Motor neuron (in vitro differentiated cells): ENCODE measurements at regions not wholly inside any gene's neighbourhood (a gene's known extent, or its start where the extent isn't known, plus 50 kb on each side); places are given as distances from the start of the nearest gene placed in this dataset.

ENCODE experiments used
- ATAC-seq, 8 experiments: fragments of 200-7000 bp; cut with Tn5 transposase; replicated peaks in 6 of 8; 2 replicates each; pipeline ENCODE4 v1.8.0; 2021; ENCODE audit warnings: mild to moderate bottlenecking in 8 of 8, moderate library complexity in 8 of 8
- H3K27ac ChIP-seq, 2 donors: fragments of 250-450 bp; sonication (Bioruptor Pico); 2 replicates each; pipeline ENCODE4 v1.9.0; 2021; ENCODE audit warnings: antibody characterized with exemption in 2 of 2, mild to moderate bottlenecking in 2 of 2, moderate library complexity in 1 of 2
- H3K4me1 ChIP-seq, 2 donors: fragments of 250-450 bp; sonication (Bioruptor Pico); replicated peaks in 1 of 2; 2 replicates each; pipeline ENCODE4 v1.6.1; 2021; ENCODE audit warnings: antibody characterized with exemption in 2 of 2, mild to moderate bottlenecking in 2 of 2, moderate library complexity in 1 of 2
- H3K4me3 ChIP-seq, 5 donors: fragments of 250-450 bp; sonication (Bioruptor Pico); 2 replicates each; pipeline ENCODE4 v1.9.0; 2021; ENCODE audit warnings: antibody characterized with exemption in 5 of 5, mild to moderate bottlenecking in 5 of 5, moderate library complexity in 4 of 5
- WGBS, 10 experiments: fragments of 450-650 bp; shearing (Covaris generic); methylation state at CpG; one replicate each; pipeline ENCODE4 v1.0.0; 2022; 5-methylcytosine and 5-hydroxymethylcytosine counted together
- in situ Hi-C, 9 experiments: fragments of 400-800 bp; cut with MboI; loops; one replicate each; pipeline ENCODE4 v1.15.0; 2021; ENCODE audit warnings: low sequenced_read_pairs in 9 of 9, low pct_unique_long_range_greater_than_20kb in 2 of 9; ENCODE audit not compliant: unreplicated experiment in 9 of 9

DNA sequence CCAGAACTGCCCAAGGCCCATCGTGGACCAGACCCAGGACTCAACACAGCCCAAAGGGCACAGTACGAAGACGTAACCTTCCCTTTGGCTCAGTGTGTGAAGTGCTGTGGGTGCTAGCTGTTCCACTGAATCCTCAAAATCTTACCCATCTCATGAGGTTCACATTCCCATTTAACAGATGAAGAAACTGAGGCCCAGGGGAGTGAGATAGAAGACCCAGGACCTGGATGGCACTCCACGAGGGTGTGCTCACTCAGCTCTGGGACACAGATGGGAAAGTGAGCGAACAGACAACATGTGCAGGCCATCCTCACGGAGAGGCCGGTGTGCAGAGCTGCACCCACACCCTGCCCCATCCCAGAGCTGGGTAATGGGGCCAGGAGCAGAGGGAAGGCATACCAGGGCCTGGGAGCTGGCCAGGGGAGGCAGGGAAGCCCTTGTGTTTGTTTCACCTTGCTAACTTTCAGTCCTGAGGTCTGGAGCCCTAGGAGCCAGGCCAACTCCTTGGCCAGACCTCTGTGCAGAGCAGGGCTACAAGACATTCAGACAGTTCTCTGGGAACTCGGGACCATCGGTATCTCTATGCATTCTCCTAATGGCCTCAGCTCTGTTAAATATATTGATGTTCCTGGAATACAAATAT is 100.3 kb upstream of the ZMIZ1 start:
- peak in 3 of 8 experiments; percentile 33 to 75 (median 35) for ATAC-seq
- WGBS, 10 experiments, result 0 to 100% (median 93%) methylated on average over 1 to 6 of the region's 9 CpGs; no CpG with 5 or more reads in 2 of the 10 experiments
- in situ Hi-C loops, result no loop called here
- no peak overlapping the region for H3K4me3 ChIP-seq
- peaks cover 33 to 54% of the 10 kb centered on the region in 2 donors for H3K4me1 ChIP-seq
- no peak overlapping the region for H3K27ac ChIP-seq

DNA sequence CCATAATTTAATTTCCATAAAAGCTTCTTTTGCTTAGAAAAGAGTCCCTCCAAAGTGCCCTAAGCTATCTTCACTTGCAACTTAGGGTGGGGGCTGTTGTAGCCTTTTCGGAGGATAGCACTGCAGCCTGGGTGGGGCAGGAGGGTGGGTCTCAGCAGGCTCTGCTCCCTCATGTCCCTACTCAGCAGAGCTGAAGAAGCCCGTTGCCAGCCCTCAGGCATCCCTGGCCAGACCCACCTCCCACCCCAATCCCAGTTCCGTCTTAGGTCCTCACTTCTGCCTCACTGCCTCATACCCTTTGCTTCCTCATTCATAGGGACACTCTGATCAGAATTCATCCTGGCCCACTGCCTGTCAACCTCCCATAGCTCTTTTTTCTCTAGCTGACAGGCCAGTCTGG is 99.8 kb upstream of the ZMIZ1 start:
- H3K4me1 ChIP-seq, result peaks cover 33 to 50% of the 10 kb centered on the region in 2 donors
- H3K4me3 ChIP-seq, result no peak overlapping the region
- peak in 3 of 8 experiments; percentile 35 to 70 (median 38) for ATAC-seq
- in situ Hi-C loops, result no loop called here
- H3K27ac ChIP-seq, result no peak overlapping the region
- WGBS, 10 experiments, result 0 to 100% (median 7%) methylated on average over 1 to 3 of the region's 3 CpGs; no CpG with 5 or more reads in 5 of the 10 experiments

DNA sequence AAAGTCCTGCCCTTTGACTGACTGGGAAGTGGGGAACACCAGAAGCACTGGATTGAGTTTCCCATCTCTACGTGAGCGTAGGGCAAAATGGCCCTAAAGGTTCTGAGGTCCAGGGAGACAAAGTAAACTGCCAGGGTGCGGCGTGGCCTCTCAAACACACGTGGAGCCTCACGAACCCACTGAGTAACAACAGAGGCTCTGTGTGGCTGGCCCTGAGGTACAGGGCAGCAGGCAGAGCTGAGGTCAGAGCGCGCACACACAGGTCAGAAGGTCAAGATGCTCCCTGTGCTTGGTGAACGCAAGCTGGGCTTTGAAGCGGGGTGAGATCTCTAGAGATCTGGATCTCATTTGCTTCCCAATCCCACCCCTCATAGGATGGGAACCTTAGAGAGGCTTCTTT is 99.0 kb upstream of the ZMIZ1 start:
- in situ Hi-C loops, result no loop called here
- no peak overlapping the region for H3K27ac ChIP-seq
- 56 to 100% (median 66%) methylated on average over 1 to 6 of the region's 10 CpGs; no CpG with 5 or more reads in 6 of the 10 experiments for WGBS, 10 experiments
- no peak for ATAC-seq
- peaks cover 38 to 47% of the 10 kb centered on the region in 2 donors for H3K4me1 ChIP-seq
- no peak overlapping the region for H3K4me3 ChIP-seq

DNA sequence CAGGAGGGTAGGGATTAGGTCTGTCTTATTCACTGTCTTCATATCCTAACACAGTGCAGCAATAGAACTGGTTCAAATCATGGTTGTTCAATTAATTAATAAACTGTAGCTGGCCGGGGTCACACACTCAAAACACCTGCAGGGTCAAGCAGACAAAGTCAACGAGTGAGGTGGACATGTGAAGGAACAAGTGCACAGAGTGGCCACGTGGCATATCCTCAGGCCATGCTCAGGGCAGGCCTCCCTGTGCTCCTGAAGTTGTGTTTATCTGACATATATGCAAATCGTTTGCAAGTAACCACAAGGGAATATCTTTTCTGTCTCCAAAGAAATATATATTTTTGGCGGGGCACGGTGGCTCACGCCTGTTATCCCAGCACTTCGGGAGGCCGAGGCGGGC is 98.5 kb upstream of the ZMIZ1 start:
- in situ Hi-C loops, result no loop called here
- no peak for ATAC-seq
- 57 to 92% (median 75%) methylated on average over 1 to 7 of the region's 10 CpGs for WGBS, 10 experiments
- peaks cover 36 to 47% of the 10 kb centered on the region in 2 donors for H3K4me1 ChIP-seq
- H3K27ac ChIP-seq, result no peak overlapping the region
- no peak overlapping the region for H3K4me3 ChIP-seq

DNA sequence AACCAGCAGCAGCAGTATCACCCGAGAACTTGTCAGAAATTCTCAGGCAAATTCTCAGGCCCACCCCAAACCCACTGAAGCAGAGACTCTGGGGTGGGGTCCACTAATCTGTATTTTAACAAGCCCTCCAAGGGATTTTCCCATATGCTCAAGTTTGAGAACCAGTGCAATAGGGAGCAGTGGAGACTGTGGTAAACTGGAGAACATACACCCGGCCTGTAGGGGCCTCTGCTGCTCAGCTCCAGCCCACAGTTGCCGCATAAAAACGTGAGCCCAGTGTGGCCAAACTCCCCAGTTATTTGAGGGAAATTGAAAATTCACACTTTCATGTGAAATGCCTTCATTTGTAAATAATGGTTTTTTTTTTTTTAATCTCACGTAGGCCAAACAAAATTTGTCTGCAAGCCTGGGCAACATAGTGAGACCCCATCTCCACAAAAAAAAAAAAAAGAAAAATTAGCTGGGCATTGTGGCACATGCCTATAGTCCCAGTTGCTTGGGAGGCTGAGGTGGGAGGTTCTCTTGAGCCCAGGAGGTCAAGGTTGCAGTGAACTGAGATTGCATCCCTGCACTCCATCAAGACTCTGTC is 97.6 kb upstream of the ZMIZ1 start:
- WGBS, 10 experiments, result 83 to 100% (median 100%) methylated on average over 1 to 5 of the region's 5 CpGs; no CpG with 5 or more reads in 1 of the 10 experiments
- H3K27ac ChIP-seq, result peak overlapping the region in 1 of 2 donors; percentile 96
- ATAC-seq, result no peak
- peaks cover 35 to 43% of the 10 kb centered on the region in 2 donors for H3K4me1 ChIP-seq
- H3K4me3 ChIP-seq, result no peak overlapping the region
- in situ Hi-C loops, result no loop called here

DNA sequence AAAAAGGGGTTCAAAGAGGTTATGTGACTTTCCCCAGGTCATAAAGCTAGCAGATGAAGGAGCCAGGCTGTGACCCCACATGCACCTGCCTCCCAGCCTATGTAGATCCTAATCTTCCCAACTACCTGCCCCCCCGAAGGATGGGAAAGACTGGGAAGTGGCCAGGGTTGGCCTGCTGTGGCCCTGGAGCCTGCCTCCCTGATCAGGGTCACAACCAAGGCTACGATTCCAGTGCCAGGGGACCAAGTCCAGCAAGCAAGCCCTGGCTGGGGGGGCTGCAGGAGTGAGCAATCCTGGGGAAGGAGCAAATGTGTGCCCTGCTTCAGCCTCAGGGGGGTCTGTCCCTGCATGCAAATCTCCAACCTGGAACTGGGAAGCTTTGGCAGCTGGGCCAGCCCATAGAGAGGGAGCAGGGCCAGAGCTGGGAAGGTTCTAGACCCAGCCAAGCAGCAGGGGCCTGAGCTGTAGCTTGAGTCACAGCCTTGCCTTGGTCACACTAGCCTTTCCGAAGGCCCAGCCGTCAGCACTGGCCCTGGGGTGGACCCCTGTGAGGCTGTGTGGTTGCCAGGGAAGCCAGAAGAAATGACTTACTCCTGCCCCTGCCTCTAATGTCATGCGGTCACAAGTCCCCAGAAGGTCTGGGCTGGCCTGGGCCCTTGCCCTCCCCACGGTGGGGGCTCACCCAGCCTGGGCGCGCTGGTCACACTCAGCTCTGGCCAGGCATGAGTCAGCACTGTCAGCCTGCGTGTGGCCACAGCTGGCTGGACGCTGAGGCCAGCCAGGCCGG is 96.4 kb upstream of the ZMIZ1 start:
- in situ Hi-C loops, result no loop called here
- WGBS, 10 experiments, result 6 to 83% (median 27%) methylated on average over 1 to 6 of the region's 11 CpGs; no CpG with 5 or more reads in 6 of the 10 experiments
- Histone ChIP-seq H3K4me3 (peak overlapping the region in 3 of 5 donors; percentile 33 to 40 (median 40)), H3K4me1 (peaks cover 35 to 43% of the 10 kb centered on the region in 2 donors), H3K27ac (peak overlapping the region; percentile 96 to 98)
- peak in 7 of 8 experiments; percentile 19 to 60 (median 43) for ATAC-seq

DNA sequence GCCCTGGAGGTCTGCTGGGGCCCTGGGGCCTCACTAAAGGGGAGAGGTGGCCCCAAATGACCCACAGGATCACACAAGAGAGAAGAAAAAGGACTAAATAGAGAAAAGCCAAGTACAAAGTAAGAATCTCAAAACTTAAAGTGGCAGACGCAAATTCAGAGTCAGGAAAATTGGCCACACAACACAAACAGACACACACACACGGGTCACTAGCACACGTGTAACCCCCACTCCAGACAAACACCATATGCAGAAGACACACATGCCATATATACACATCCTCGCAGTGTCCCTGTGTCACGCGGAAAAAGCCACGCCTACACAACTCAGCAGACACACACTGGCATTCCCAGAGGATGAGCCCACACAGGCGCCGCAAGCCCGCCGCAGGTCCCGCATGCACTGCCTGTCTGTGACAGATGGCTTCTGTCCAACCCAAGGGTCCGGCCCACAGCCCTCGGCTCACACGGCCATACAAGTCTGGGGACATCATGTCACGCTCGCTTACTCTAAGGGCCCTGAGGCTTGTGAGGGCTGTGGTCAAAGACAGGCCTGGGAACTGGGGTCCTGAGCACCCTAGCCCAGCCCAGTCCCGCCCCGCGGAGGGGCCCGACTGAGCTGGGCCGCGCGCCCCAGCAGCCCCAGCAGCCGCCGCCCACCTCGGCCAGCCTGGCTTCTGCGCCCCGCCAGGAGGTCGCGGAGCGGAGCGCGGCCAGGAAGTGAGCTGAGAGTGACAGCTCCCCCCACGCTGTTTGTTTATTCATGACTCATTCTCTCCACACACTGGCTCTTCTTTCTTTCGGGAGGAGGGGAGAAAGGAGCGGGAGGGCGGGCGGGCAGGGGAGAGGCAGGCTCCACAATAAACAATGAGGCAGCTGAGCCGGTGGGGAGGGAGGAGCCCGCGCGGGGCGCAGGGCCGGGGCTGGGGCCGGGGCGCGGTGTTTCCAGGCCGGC is 95.5 kb upstream of the ZMIZ1 start:
- peak overlapping the region; percentile 24 to 40 (median 33) for H3K4me3 ChIP-seq
- peak overlapping the region; percentile 96 to 98 for H3K27ac ChIP-seq
- H3K4me1 ChIP-seq, result peaks cover 42 to 47% of the 10 kb centered on the region in 2 donors
- in situ Hi-C loops, result no loop called here
- ATAC-seq, result peak; percentile 51 to 81 (median 72)
- 0 to 15% (median 0%) methylated on average over 1 to 15 of the region's 49 CpGs; no CpG with 5 or more reads in 4 of the 10 experiments for WGBS, 10 experiments

DNA sequence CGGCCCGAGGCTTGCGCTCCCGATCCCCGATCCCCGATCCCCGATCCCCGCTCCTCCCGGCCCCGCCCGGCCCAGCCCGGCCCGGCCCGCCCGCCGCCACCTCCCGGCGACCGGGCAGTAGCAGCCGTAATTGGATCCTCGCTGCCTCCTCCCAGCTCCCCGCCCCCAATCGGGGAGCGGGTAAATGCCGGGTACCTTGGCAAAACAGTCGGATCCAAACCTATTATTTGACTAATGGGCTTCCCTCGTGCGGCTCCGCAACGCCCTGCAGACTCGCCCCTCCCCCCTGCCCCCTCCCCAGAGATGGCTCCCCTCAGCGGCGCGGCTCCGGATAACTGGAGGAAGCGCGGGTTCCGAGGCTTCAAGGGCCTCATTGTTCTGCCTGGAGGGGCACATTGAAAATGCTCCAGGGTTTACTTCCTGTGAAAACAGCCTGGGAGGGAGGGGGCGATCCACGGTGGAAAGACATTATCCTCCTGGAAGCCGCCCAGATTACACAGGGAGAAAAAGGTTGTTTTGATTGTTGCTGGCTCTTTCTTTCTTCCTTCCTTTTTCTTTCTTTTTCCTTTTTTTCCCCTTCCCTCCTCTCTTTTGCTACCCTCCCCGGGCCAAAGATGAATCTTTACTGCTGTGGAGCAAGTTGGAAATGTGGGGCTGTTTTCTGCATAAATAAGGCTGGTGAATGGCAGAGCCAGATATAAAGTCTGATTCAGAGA is 94.7 kb upstream of the ZMIZ1 start:
- in situ Hi-C loops, result no loop called here
- H3K4me1 ChIP-seq, result peaks cover 40 to 47% of the 10 kb centered on the region in 2 donors
- H3K4me3 ChIP-seq, result peak overlapping the region; percentile 24 to 40 (median 33)
- WGBS, 10 experiments, result 0 to 13% (median 0%) methylated on average over 1 to 4 of the region's 42 CpGs; no CpG with 5 or more reads in 1 of the 10 experiments
- ATAC-seq, result peak in 6 of 8 experiments; percentile 8 to 51 (median 25)
- peak overlapping the region; percentile 96 to 98 for H3K27ac ChIP-seq

DNA sequence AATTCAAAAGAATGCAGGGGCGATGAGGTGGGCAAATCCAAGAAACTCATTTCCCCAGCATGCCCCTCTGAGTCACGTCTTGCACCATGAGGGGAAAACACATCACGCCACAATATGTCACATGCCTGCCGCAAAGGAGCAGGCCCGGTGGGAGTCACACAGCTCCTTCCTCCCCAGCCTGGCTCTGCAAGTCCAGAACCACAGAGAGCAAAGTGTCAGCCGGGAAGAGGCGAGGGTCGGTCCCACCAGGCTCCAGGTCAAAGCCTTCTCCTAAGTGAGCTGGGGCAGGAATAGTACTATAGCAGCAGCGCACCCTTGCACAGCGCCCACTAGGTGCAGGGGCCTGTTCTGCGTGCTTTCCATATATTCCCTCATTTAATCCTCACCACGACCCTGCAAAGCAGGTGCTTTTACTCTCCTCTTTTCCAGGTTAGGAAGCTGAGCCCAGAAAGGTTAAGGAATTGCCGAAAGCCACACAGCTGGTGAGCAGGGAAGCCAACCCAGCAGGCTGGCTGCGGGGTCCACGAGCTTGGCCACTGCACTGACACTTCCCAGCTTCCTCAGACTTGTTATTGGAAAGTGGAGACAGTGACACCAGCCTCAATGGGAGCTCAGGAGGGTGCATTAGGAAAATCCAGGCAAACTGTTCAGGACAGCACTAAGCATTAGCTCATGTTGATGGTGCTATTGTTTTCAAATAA is 94.0 kb upstream of the ZMIZ1 start:
- in situ Hi-C loops, result no loop called here
- Histone ChIP-seq H3K4me3 (peak overlapping the region in 3 of 5 donors; percentile 27 to 40 (median 40)), H3K4me1 (peaks cover 38 to 40% of the 10 kb centered on the region in 2 donors), H3K27ac (peak overlapping the region; percentile 96 to 98)
- peak in 7 of 8 experiments; percentile 1 to 13 (median 5) for ATAC-seq
- WGBS, 10 experiments, result 6 to 49% (median 20%) methylated on average over 1 to 10 of the region's 15 CpGs; no CpG with 5 or more reads in 1 of the 10 experiments

DNA sequence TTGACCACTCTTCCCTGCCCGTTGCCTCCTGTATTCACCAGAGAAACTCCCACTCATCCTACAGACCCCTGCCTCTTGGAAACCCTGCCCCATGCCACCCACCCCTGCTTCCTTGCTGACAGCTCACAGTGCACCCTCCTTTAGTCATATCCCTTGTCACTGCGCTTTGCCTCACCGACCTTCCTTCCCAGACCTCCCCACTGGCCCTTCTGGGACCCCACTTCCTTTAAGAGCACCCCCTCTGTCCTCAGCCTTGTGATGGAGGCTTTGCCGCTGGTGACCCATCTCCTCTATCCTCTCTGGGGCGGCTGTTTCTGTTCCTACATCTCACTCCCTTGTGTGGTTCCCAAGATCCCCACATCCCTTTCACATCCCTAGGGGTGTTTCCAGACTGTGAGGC is 92.8 kb upstream of the ZMIZ1 start:
- H3K27ac ChIP-seq, result no peak overlapping the region
- no peak overlapping the region for H3K4me3 ChIP-seq
- ATAC-seq, result no peak
- 40 to 93% (median 87%) methylated on average over 1 to 4 of the region's 5 CpGs; no CpG with 5 or more reads in 7 of the 10 experiments for WGBS, 10 experiments
- in situ Hi-C loops, result no loop called here
- peaks cover 35 to 36% of the 10 kb centered on the region in 2 donors for H3K4me1 ChIP-seq
